GM23338 (cell line): ENCODE measurements at regions not wholly inside any gene's neighbourhood (a gene's known extent, or its start where the extent isn't known, plus 50 kb on each side); places are given as distances from the start of the nearest gene placed in this dataset.

Experiments used
- ATAC-seq: fragments of 200-7000 bp; cut with Tn5 transposase; 3 replicates; pipeline ENCODE4 v1.9.1; 2020
- DNase-seq: peaks from one replicate; pipeline ENCODE4 v3.0.0-alpha.2; 2015; ENCODE audit warnings: low spot score
- H2AFZ ChIP-seq: fragments of 200-600 bp; sonication (generic); 2 replicates; pipeline ENCODE4 v1.8.0; 2016; ENCODE audit warnings: antibody characterized with exemption, mild to moderate bottlenecking, moderate library complexity
- H3F3A ChIP-seq: fragments of 200-600 bp; sonication (generic); replicated peaks from 2 replicates; pipeline ENCODE4 v1.8.0; 2017; ENCODE audit warnings: antibody characterized with exemption, mixed run types, low read depth
- H3K27ac ChIP-seq: fragments of 200-600 bp; sonication (generic); 2 replicates; pipeline ENCODE4 v1.6.1; 2016; ENCODE audit warnings: low read depth
- H3K27me3 ChIP-seq: fragments of 200-600 bp; sonication (generic); 2 replicates; pipeline ENCODE4 v1.8.0; 2016; ENCODE audit warnings: mild to moderate bottlenecking, mixed run types, moderate library complexity; ENCODE audit not compliant: insufficient read depth
- H3K36me3 ChIP-seq: fragments of 200-600 bp; sonication (generic); 2 replicates; pipeline ENCODE4 v1.8.0; 2016; ENCODE audit warnings: mild to moderate bottlenecking; ENCODE audit not compliant: insufficient read depth
- H3K4me1 ChIP-seq: fragments of 200-600 bp; sonication (generic); 2 replicates; pipeline ENCODE4 v1.8.0; 2016; ENCODE audit warnings: mild to moderate bottlenecking, moderate library complexity; ENCODE audit not compliant: insufficient read depth
- H3K4me2 ChIP-seq: fragments of 200-600 bp; sonication (generic); 2 replicates; pipeline ENCODE4 v1.7.1; 2017; ENCODE audit warnings: mixed run types
- H3K4me3 ChIP-seq: fragments of 200-600 bp; sonication (generic); 2 replicates; pipeline ENCODE4 v1.6.1; 2016; ENCODE audit warnings: mixed run types
- H3K79me2 ChIP-seq: fragments of 200-600 bp; sonication (generic); replicated peaks from 2 replicates; pipeline ENCODE4 v1.8.0; 2017; ENCODE audit warnings: mild to moderate bottlenecking; ENCODE audit not compliant: insufficient read depth
- H3K9me2 ChIP-seq: fragments of 200-600 bp; sonication (generic); 2 replicates; pipeline ENCODE4 v1.8.0; 2017; ENCODE audit not compliant: insufficient read depth
- H4K20me1 ChIP-seq: fragments of 200-600 bp; sonication (generic); replicated peaks from 2 replicates; pipeline ENCODE4 v1.8.0; 2017; ENCODE audit warnings: mild to moderate bottlenecking; ENCODE audit not compliant: insufficient read depth
- H3K27ac Mint-ChIP-seq: 2 replicates; pipeline ENCODE4 v1.8.0; 2020; ENCODE audit warnings: inconsistent platforms, mild to moderate bottlenecking, moderate library complexity, mixed read lengths
- H3K27me3 Mint-ChIP-seq: 3 replicates; pipeline ENCODE4 v1.8.0; 2022; ENCODE audit warnings: low read depth, mild to moderate bottlenecking, moderate library complexity, mixed read lengths, inconsistent platforms; ENCODE audit not compliant: insufficient read depth, poor library complexity
- H3K36me3 Mint-ChIP-seq: 3 replicates; pipeline ENCODE4 v1.8.0; 2021; ENCODE audit warnings: low read depth, mild to moderate bottlenecking, inconsistent platforms, moderate library complexity, mixed read lengths
- H3K4me1 Mint-ChIP-seq: 3 replicates; pipeline ENCODE4 v1.8.0; 2020; ENCODE audit warnings: mild to moderate bottlenecking, inconsistent platforms, mixed read lengths
- H3K4me3 Mint-ChIP-seq: 3 replicates; pipeline ENCODE4 v1.8.0; 2021; ENCODE audit warnings: moderate library complexity, mild to moderate bottlenecking, inconsistent platforms, mixed read lengths
- H3K9me3 Mint-ChIP-seq: 3 replicates; pipeline ENCODE4 v1.8.0; 2020; ENCODE audit warnings: moderate library complexity, mild to moderate bottlenecking, inconsistent platforms, mixed read lengths
- CREB1 ChIP-seq: fragments of 250-450 bp; sonication (Bioruptor Pico); IDR thresholded peaks from 2 replicates; pipeline ENCODE4 v1.5.0; 2020; ENCODE audit warnings: low read depth, mild to moderate bottlenecking, moderate library complexity
- CTCF ChIP-seq, 2 experiments: fragments of 200-600 bp in 1 of 2; sonication (generic) in 1 of 2; conservative IDR thresholded peaks; 2 replicates each; pipeline versions ENCODE4 v1.5.1 to v1.6.1; 2016 to 2017; ENCODE audit warnings: antibody characterized with exemption in 2 of 2, low read depth in 2 of 2, mild to moderate bottlenecking in 2 of 2, moderate library complexity in 1 of 2
- ETS1 ChIP-seq: IDR thresholded peaks from 2 replicates; pipeline ENCODE4 v1.6.1; 2016; ENCODE audit warnings: antibody characterized with exemption
- EZH2 ChIP-seq: fragments of 200-600 bp; sonication (generic); IDR thresholded peaks from one replicate; pipeline ENCODE4 v1.8.0; 2017; ENCODE audit warnings: antibody characterized with exemption, mild to moderate bottlenecking, low read depth; ENCODE audit not compliant: unreplicated experiment
- EZH2phosphoT487 ChIP-seq: fragments of 200-600 bp; sonication (generic); IDR thresholded peaks from one replicate; pipeline ENCODE4 v1.8.1; 2018; ENCODE audit warnings: antibody characterized with exemption; ENCODE audit not compliant: unreplicated experiment
- JUNB ChIP-seq: IDR thresholded peaks from one replicate; pipeline ENCODE4 v1.6.1; 2016; ENCODE audit warnings: antibody characterized with exemption; ENCODE audit not compliant: unreplicated experiment
- NANOG ChIP-seq: IDR thresholded peaks from 2 replicates; pipeline ENCODE4 v1.6.1; 2016; ENCODE audit warnings: antibody characterized with exemption, borderline replicate concordance
- POLR2AphosphoS5 ChIP-seq: IDR thresholded peaks from 2 replicates; pipeline ENCODE4 v1.6.1; 2016; ENCODE audit warnings: antibody characterized with exemption, low read depth
- REST ChIP-seq: IDR thresholded peaks from one replicate; pipeline ENCODE4 v1.6.1; 2018; ENCODE audit warnings: antibody characterized with exemption; ENCODE audit not compliant: unreplicated experiment
- STAT1 ChIP-seq: IDR thresholded peaks from one replicate; pipeline ENCODE4 v1.6.1; 2016; ENCODE audit warnings: antibody characterized with exemption; ENCODE audit not compliant: unreplicated experiment
- ZNF114 ChIP-seq: fragments of 250-450 bp; sonication (Bioruptor Pico); IDR thresholded peaks from 2 replicates; pipeline ENCODE4 v1.5.0; 2020; ENCODE audit warnings: mild to moderate bottlenecking, moderate library complexity
- ZNF331 ChIP-seq: fragments of 250-450 bp; sonication (Bioruptor Pico); IDR thresholded peaks from 2 replicates; pipeline ENCODE4 v1.5.0; 2020; ENCODE audit warnings: low read depth, mild to moderate bottlenecking, moderate library complexity
- ZNF462 ChIP-seq: fragments of 250-450 bp; sonication (Bioruptor Pico); IDR thresholded peaks from 2 replicates; pipeline ENCODE4 v1.5.0; 2020; ENCODE audit warnings: mild to moderate bottlenecking, moderate library complexity

DNA sequence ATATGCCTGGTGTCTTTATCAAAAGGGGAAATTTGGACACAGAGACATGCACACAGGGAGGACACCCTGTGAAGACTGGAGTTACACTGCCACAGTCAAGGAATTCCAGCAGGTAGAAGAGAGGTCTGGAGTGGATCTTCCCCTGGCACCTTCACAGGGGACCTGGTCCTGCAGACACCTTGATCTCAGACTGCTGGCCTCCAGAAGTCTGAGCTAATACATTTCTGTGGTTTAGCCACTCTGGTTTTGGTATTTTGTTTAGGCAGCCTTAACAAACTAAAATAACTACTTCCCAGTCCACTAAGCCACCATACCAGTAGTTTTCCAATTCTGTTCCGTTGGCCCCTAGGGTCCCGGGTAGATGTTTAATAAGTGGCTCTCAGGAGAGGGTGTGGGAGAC is 164.7 kb downstream of the SETD4 start:
- H3K4me3 ChIP-seq: no peak overlapping the region
- Mint-ChIP-seq H3K27me3 (peaks cover 2% of the 10 kb centered on the region), H3K9me3 (peaks cover 6% of the 10 kb centered on the region; the same call in 1 of the 3 replicates), H3K4me3 (no peak overlapping the region), H3K27ac (no peak overlapping the region), H3K36me3 (peaks cover 5% of the 10 kb centered on the region; the same call in 1 of the 3 replicates), H3K4me1 (peaks cover 2% of the 10 kb centered on the region; the same call in 1 of the 3 replicates)
- no peak overlapping the region for H3K27ac ChIP-seq
- no peaks in the 10 kb centered on the region for H3K27me3 ChIP-seq
- H3K4me2 ChIP-seq: no peak overlapping the region
- DNase-seq: no peak
- ATAC-seq: no peak
- no peaks in the 10 kb centered on the region for H3K36me3 ChIP-seq
- no peaks in the 10 kb centered on the region for H3K9me2 ChIP-seq
- no peaks in the 10 kb centered on the region for H4K20me1 ChIP-seq
- no peak overlapping the region for H2AFZ ChIP-seq
- TF ChIP-seq ETS1 (no peak), EZH2 (no peak), ZNF462 (CRISPR knock-in tag) (no peak), STAT1 (no peak), ZNF331 (CRISPR knock-in tag) (no peak), EZH2phosphoT487 (no peak), CREB1 (CRISPR knock-in tag) (no peak), REST (no peak), POLR2AphosphoS5 (no peak), CTCF (conservative IDR thresholded peaks at IDR 0.05; ENCODE audit: low read depth in 2 of 2) (no peak), JUNB (no peak), ZNF114 (CRISPR knock-in tag) (no peak), NANOG (no peak)
- H3F3A ChIP-seq: no peaks in the 10 kb centered on the region
- H3K4me1 ChIP-seq: no peaks in the 10 kb centered on the region
- H3K79me2 ChIP-seq: no peaks in the 10 kb centered on the region
